IMR-90 (cell line): ENCODE measurements at regions not wholly inside any gene's neighbourhood (a gene's known extent, or its start where the extent isn't known, plus 50 kb on each side); places are given as distances from the start of the nearest gene placed in this dataset.

Source experiments
- POLR2A ChIP-seq: IDR thresholded peaks from 2 replicates; pipeline ENCODE4 v1.6.1; 2012; ENCODE audit warnings: mild to moderate bottlenecking, low read depth, low read length
- RFX5 ChIP-seq: IDR thresholded peaks from 2 replicates; pipeline ENCODE4 v1.8.0; 2012; ENCODE audit warnings: low read depth, mild to moderate bottlenecking, low read length, moderate library complexity
- TF ChIP-seq, protein P1 (sequence below): conservative IDR thresholded peaks from 2 replicates; pipeline ENCODE4 v1.5.1; 2012; ENCODE audit warnings: mild to moderate bottlenecking, low read depth, low read length, improper control_type of control experiment

DNA sequence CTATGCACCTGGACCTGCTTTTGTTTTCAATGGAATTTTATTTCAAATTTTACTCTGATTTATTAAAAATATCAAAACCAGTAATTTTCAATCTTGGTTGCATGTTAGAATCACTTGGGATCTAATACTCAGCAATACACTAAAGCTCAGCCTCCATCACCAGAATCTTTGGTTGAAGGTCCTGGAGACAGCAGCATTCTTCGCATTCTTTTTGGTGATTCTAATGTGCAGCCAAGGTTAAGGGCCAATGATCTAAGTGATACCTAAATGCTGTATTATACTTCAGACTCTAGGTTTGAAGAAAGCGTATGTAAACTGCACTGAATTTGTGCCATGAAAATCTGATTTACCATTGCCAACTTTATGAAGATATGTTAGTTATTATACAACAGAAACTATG, 493.1 kb downstream of the XIRP2 start:
- TF ChIP-seq, protein P1, sequence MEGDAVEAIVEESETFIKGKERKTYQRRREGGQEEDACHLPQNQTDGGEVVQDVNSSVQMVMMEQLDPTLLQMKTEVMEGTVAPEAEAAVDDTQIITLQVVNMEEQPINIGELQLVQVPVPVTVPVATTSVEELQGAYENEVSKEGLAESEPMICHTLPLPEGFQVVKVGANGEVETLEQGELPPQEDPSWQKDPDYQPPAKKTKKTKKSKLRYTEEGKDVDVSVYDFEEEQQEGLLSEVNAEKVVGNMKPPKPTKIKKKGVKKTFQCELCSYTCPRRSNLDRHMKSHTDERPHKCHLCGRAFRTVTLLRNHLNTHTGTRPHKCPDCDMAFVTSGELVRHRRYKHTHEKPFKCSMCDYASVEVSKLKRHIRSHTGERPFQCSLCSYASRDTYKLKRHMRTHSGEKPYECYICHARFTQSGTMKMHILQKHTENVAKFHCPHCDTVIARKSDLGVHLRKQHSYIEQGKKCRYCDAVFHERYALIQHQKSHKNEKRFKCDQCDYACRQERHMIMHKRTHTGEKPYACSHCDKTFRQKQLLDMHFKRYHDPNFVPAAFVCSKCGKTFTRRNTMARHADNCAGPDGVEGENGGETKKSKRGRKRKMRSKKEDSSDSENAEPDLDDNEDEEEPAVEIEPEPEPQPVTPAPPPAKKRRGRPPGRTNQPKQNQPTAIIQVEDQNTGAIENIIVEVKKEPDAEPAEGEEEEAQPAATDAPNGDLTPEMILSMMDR, result no peak
- TF ChIP-seq RFX5, result no peak
- no peak for TF ChIP-seq POLR2A
